ENCODE measurements at regions not wholly inside any gene's neighbourhood (a gene's known extent, or its start where the extent isn't known, plus 50 kb on each side); places are given as distances from the start of the nearest gene placed in this dataset.

DNA sequence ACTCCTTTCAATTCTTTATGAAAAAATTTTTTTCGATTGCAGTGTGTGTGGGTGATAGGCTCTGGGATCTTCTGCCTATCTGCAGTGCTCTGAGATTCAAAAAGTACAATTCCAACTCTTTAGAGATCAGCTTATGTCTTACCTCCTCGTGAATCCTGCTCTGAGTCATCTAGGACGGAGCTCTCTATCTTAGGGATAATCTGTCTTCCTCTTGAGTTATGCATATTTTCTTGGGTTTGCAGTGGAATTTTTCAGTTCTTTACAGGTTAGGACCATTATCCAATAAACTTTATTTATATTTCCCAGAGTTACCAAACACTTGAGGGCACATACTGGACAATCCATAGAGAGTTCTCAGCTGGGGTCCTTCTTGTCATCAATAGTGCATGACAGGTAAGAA, 428.6 kb downstream of the ACTR3B start:
- Histone ChIP-seq H3K36me3 (replicated peaks in 1 of 2; ENCODE audit: control insufficient read depth in 1 of 2, insufficient read depth in 2 of 2, low read length in 2 of 2) (no peaks in the 10 kb centered on the region), H2AFZ (ENCODE audit: insufficient read depth, low read depth, low read length, poor library complexity, severe bottlenecking) (no peak overlapping the region), H3K9ac (ENCODE audit: insufficient read depth, low read length, poor library complexity, severe bottlenecking) (no peak overlapping the region), H3K4me3 (replicated peaks in 1 of 3; ENCODE audit: low read depth in 2 of 3, low read length in 3 of 3) (no peak overlapping the region), H3K27me3 (ENCODE audit: control insufficient read depth in 2 of 2, insufficient read depth in 2 of 2, low read length in 2 of 2) (no peaks in the 10 kb centered on the region), H3K9me3 (replicated peaks in 1 of 2; ENCODE audit: control insufficient read depth in 1 of 2, insufficient read depth in 1 of 2, low read length in 2 of 2) (peaks cover 0 to 9% of the 10 kb centered on the region in 2 donors), H3K79me2 (ENCODE audit: insufficient read depth, low read length) (no peaks in the 10 kb centered on the region), H3K27ac (ENCODE audit: low read depth in 1 of 2, low read length in 2 of 2) (no peak overlapping the region), H3K4me2 (replicated peaks; ENCODE audit: extremely low read depth, low read length, poor library complexity, severe bottlenecking) (no peak overlapping the region), H4K20me1 (ENCODE audit: insufficient read depth, low read length) (no peaks in the 10 kb centered on the region), H3K4me1 (ENCODE audit: control insufficient read depth in 1 of 2, insufficient read depth in 2 of 2, low read length in 2 of 2) (no peaks in the 10 kb centered on the region)
- Mint-ChIP-seq H3K4me3 (no peak overlapping the region), H3K4me1 (no peaks in the 10 kb centered on the region), H3K27me3 (ENCODE audit: low read depth in 3 of 3) (peaks cover 0 to 2% (median 0%) of the 10 kb centered on the region in 3 donors), H3K27ac (no peak overlapping the region), H3K36me3 (no peaks in the 10 kb centered on the region), H3K9me3 (peaks cover 0 to 6% (median 3%) of the 10 kb centered on the region in 7 donors)
- no peak for DNase-seq
- intact Hi-C loops (cut with micrococcal nuclease) = no loop called here
- no CpG with 5 or more reads among the region's 3 CpGs for WGBS (ENCODE audit: insufficient coverage)
- TF ChIP-seq, protein P1, sequence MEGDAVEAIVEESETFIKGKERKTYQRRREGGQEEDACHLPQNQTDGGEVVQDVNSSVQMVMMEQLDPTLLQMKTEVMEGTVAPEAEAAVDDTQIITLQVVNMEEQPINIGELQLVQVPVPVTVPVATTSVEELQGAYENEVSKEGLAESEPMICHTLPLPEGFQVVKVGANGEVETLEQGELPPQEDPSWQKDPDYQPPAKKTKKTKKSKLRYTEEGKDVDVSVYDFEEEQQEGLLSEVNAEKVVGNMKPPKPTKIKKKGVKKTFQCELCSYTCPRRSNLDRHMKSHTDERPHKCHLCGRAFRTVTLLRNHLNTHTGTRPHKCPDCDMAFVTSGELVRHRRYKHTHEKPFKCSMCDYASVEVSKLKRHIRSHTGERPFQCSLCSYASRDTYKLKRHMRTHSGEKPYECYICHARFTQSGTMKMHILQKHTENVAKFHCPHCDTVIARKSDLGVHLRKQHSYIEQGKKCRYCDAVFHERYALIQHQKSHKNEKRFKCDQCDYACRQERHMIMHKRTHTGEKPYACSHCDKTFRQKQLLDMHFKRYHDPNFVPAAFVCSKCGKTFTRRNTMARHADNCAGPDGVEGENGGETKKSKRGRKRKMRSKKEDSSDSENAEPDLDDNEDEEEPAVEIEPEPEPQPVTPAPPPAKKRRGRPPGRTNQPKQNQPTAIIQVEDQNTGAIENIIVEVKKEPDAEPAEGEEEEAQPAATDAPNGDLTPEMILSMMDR (IDR thresholded peaks at IDR 0.05) = no peak

DNA sequence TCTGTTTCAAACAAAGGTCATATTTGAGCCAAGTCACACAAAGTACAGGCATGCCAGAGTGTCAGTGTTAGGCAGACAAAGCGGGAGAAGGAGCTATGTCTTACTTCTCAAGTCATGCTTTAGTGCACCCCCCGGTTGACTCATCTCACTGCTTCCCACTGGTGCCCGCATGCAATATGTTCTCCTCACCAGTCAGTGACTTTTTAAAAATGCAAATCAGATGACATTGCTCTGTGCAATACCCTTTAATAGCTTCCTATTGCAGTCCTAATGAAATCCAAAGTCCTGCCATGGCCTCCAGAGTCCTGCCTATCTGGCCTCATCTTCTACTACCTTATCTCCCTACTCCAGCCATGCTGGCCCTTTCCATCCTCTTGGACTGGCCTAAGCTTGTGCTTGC, 429.1 kb downstream of the ACTR3B start:
- no peak overlapping the region for H3K4me3 Mint-ChIP-seq
- peaks cover 0 to 6% (median 3%) of the 10 kb centered on the region in 7 donors for H3K9me3 Mint-ChIP-seq
- no peaks in the 10 kb centered on the region for H3K4me1 ChIP-seq (ENCODE audit: control insufficient read depth in 1 of 2, insufficient read depth in 2 of 2, low read length in 2 of 2)
- peaks cover 0 to 2% (median 0%) of the 10 kb centered on the region in 3 donors for H3K27me3 Mint-ChIP-seq (ENCODE audit: low read depth in 3 of 3)
- no peak overlapping the region for H3K4me2 ChIP-seq (replicated peaks; ENCODE audit: extremely low read depth, low read length, poor library complexity, severe bottlenecking)
- H3K4me3 ChIP-seq (replicated peaks in 1 of 3; ENCODE audit: low read depth in 2 of 3, low read length in 3 of 3) = no peak overlapping the region
- WGBS (ENCODE audit: insufficient coverage) = 92% methylated on average over 3 of the region's 3 CpGs
- no peaks in the 10 kb centered on the region for H3K27me3 ChIP-seq (ENCODE audit: control insufficient read depth in 2 of 2, insufficient read depth in 2 of 2, low read length in 2 of 2)
- no peak overlapping the region for H3K27ac Mint-ChIP-seq
- H3K4me1 Mint-ChIP-seq = no peaks in the 10 kb centered on the region
- TF ChIP-seq, protein P1 (IDR thresholded peaks at IDR 0.05) = no peak
- H3K36me3 Mint-ChIP-seq = no peaks in the 10 kb centered on the region
- no peak for DNase-seq
- no peak overlapping the region for H3K9ac ChIP-seq (ENCODE audit: insufficient read depth, low read length, poor library complexity, severe bottlenecking)
- no peaks in the 10 kb centered on the region for H3K36me3 ChIP-seq (replicated peaks in 1 of 2; ENCODE audit: control insufficient read depth in 1 of 2, insufficient read depth in 2 of 2, low read length in 2 of 2)
- H4K20me1 ChIP-seq (ENCODE audit: insufficient read depth, low read length) = no peaks in the 10 kb centered on the region
- peaks cover 0 to 6% of the 10 kb centered on the region in 2 donors for H3K9me3 ChIP-seq (replicated peaks in 1 of 2; ENCODE audit: control insufficient read depth in 1 of 2, insufficient read depth in 1 of 2, low read length in 2 of 2)
- no peak overlapping the region for H3K27ac ChIP-seq (ENCODE audit: low read depth in 1 of 2, low read length in 2 of 2)
- intact Hi-C loops (cut with micrococcal nuclease) = no loop called here
- no peaks in the 10 kb centered on the region for H3K79me2 ChIP-seq (ENCODE audit: insufficient read depth, low read length)
- no peak overlapping the region for H2AFZ ChIP-seq (ENCODE audit: insufficient read depth, low read depth, low read length, poor library complexity, severe bottlenecking)

All from CD14-positive monocyte (primary cell).